ENCODE measurements at regions not wholly inside any gene's neighbourhood (a gene's known extent, or its start where the extent isn't known, plus 50 kb on each side); places are given as distances from the start of the nearest gene placed in this dataset.

DNA sequence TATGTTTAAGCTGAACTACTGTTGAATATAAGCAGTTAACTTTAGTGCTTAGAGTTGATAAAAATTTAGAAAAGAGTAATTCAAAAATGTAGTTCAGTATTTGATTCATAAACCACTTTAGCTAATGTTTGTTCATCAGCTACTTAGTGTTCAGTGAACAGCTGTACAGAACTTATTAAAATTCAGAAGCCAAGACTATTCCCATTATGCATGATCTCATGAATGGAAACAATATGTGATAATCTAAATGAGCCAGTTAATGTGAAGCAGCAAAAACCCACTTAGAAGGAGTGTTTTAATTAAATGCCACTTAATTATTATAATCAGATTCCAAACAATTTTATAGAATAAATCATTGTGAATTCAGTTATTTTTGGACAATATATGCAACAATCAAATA, 92.9 kb upstream of the NEGR1 start:
- no peak for TF ChIP-seq CTCF (conservative IDR thresholded peaks at IDR 0.05)
- TF ChIP-seq EZH2 (IDR thresholded peaks at IDR 0.05; ENCODE audit: low read depth) = no peak

Measured in PC-9 (cell line).